ENCODE measurements at regions not wholly inside any gene's neighbourhood (a gene's known extent, or its start where the extent isn't known, plus 50 kb on each side); places are given as distances from the start of the nearest gene placed in this dataset.
A peak's percentile ranks its signal among the peaks of the same experiment; 100 is the strongest.

DNA sequence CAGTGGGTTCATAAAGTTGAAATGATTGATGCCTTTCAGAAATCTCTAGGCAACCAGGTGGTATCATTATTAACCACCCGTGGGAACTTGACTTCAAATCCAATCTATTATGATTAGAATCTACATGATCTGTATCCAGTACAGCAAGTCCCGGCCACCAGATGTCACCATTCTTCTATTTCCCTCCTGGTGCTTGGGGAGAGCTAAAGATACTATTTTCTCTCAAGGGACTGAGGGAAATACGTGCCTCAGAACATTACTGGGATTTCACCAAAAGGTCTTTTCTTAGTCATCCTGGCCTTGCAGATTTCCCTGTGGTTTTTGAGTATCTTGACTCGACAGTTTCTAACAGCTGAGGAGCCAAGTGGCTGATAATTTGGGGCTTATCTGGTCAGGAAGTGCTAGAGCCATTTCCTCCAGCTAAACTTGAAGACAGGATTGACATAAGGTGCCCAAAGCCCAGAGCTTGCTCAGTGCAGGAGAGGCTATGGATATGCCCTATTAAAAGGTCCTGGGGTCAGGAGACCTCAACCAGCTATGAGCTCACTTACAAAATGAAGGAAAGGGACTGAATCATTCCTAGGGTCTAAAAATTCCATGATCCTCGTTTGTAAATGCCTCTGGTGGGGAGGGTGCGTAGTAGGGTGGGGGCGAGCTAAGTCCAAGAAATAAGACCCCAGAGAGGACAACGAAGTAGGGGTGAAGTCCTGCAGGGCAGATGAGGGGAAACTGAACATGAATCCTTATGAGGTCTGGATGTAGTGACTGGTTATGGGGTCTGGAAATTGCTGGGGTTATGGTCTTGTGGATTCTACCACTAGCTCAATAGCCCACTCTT, 135.4 kb upstream of the MGAT5 start (continued):
- TF ChIP-seq TSHZ1 (CRISPR knock-in tag; IDR thresholded peaks at IDR 0.05) (no peak), CHD4 (IDR thresholded peaks at IDR 0.05; ENCODE audit: insufficient read depth, insufficient replicate concordance, low read depth, low read length, poor library complexity, severe bottlenecking) (no peak)

DNA sequence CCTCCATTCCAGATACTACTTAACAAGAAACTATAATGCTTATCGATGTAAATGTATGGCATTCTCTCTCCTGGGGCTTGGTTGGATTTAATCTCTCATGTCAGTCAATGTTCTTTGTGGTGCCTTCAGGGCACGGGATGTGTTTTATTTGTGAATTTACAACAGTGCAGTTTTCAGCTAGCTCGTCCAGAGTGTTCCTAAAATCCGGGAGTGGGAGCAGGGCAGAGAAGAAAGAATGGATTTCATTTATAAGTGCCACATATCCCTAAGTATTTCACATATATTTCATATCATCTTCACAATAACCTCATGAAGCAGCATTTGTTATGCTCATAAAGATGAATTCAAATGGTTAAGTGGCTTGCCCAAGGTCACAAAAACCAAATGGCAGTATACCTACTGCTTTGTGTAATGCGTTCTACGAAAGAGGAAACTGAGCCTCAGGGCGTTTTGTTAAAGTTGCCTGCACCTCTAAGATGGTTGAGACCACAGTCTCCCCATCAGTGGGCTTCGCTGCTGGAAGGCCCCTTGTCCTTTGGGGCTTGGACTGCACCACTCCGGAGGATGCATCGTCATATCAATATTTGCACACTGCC, 134.7 kb upstream of the MGAT5 start:
- in situ Hi-C loops (cut with MboI), result loop anchor here (10.0 to 25.0 kb wide), 3 partner anchors 126 to 336 kb away; no protein-coding TSS in a partner anchor
- H3K4me3 ChIP-seq, result peak overlapping the region; percentile 77
- H3K4me1 ChIP-seq (replicated peaks in 1 of 2; ENCODE audit: control insufficient read depth in 2 of 2, insufficient read depth in 2 of 2, low read length in 2 of 2), result peaks cover 11 to 23% of the 10 kb centered on the region in 2 experiments
- POLR2A ChIA-PET, result interaction anchor here (0.7 to 2.1 kb wide), 12 partner anchors 10 to 317 kb away, joined by 3 to 7 read pairs (median 4); no protein-coding TSS in a partner anchor
- CTCF ChIA-PET (ENCODE audit: low intra/inter-chr PET ratio), result interaction anchor here (1.9 to 3.0 kb wide), 4 partner anchors 88 to 331 kb away, joined by 14 to 27 read pairs (median 22); no protein-coding TSS in a partner anchor
- H3K27me3 ChIP-seq (ENCODE audit: control insufficient read depth in 2 of 2, insufficient read depth in 2 of 2, low read length in 2 of 2), result peaks cover 0 to 2% of the 10 kb centered on the region in 2 experiments; a peak in 3 of 5 replicates
- no peaks in the 10 kb centered on the region for H3K36me3 ChIP-seq (ENCODE audit: control insufficient read depth, insufficient read depth, low read length)
- H4K20me1 ChIP-seq (replicated peaks; ENCODE audit: control insufficient read depth, insufficient read depth, low read length), result peaks cover 11% of the 10 kb centered on the region
- WGBS (ENCODE audit: insufficient coverage, low coverage, missing lambda C conversion rate), result 8% methylated on average over 10 of the region's 10 CpGs
- peak overlapping the region; percentile 79 for H3K4me2 ChIP-seq (ENCODE audit: insufficient read depth, low read length)
- peak overlapping the region; percentile 79 to 90; a peak in 1 of 4 replicates for H3K9ac ChIP-seq (ENCODE audit: insufficient read depth in 1 of 2, low read depth in 2 of 2, low read length in 2 of 2)
- BruUV-seq (replicated peaks), result no TSS peak
- FAIRE-seq, result no peak
- H3K79me2 ChIP-seq (ENCODE audit: control insufficient read depth, insufficient read depth, low read length), result peaks cover 27% of the 10 kb centered on the region
- H2AFZ ChIP-seq (ENCODE audit: low read depth, low read length), result peak overlapping the region; percentile 76
- peak in 1 of 4 experiments; percentile 14 for DNase-seq (ENCODE audit: extremely low read depth in 1 of 4, low spot score in 3 of 4)
- intact Hi-C loops (cut with micrococcal nuclease), result loop anchor here (2.0 to 5.0 kb wide), 2 partner anchors 42 to 88 kb away; no protein-coding TSS in a partner anchor
- peak overlapping the region; percentile 43; the same call in 1 of the 3 replicates for H3K27ac ChIP-seq (ENCODE audit: extremely low read depth, low read depth, low read length)
- no peaks in the 10 kb centered on the region for H3K9me3 ChIP-seq (replicated peaks; ENCODE audit: control insufficient read depth, insufficient read depth, low read depth, low read length)
- H3K9me1 ChIP-seq (ENCODE audit: control insufficient read depth, insufficient read depth, low read length), result no peaks in the 10 kb centered on the region
- ATAC-seq, result no peak
- TF ChIP-seq, protein P1, sequence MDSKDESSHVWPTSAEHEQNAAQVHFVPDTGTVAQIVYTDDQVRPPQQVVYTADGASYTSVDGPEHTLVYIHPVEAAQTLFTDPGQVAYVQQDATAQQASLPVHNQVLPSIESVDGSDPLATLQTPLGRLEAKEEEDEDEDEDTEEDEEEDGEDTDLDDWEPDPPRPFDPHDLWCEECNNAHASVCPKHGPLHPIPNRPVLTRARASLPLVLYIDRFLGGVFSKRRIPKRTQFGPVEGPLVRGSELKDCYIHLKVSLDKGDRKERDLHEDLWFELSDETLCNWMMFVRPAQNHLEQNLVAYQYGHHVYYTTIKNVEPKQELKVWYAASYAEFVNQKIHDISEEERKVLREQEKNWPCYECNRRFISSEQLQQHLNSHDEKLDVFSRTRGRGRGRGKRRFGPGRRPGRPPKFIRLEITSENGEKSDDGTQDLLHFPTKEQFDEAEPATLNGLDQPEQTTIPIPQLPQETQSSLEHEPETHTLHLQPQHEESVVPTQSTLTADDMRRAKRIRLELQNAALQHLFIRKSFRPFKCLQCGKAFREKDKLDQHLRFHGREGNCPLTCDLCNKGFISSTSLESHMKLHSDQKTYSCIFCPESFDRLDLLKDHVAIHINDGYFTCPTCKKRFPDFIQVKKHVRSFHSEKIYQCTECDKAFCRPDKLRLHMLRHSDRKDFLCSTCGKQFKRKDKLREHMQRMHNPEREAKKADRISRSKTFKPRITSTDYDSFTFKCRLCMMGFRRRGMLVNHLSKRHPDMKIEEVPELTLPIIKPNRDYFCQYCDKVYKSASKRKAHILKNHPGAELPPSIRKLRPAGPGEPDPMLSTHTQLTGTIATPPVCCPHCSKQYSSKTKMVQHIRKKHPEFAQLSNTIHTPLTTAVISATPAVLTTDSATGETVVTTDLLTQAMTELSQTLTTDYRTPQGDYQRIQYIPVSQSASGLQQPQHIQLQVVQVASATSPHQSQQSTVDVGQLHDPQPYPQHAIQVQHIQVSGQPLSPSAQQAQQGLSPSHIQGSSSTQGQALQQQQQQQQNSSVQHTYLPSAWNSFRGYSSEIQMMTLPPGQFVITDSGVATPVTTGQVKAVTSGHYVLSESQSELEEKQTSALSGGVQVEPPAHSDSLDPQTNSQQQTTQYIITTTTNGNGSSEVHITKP (IDR thresholded peaks at IDR 0.05; ENCODE audit: partially characterized antibody), result no peak
- TF ChIP-seq ZMIZ1 (IDR thresholded peaks at IDR 0.05; ENCODE audit: low read depth in 2 of 2, low read length in 2 of 2) (no peak), ZNF707 (CRISPR knock-in tag; conservative IDR thresholded peaks at IDR 0.05) (no peak)
